SK-N-SH treated with all-trans-retinoic acid at 6 μM for 48 hours (cell line): ENCODE measurements at regions not wholly inside any gene's neighbourhood (a gene's known extent, or its start where the extent isn't known, plus 50 kb on each side); places are given as distances from the start of the nearest gene placed in this dataset.

Experiments
- ARNTL ChIP-seq: fragments of 450-650 bp; formaldehyde crosslinking; IDR thresholded peaks from 2 replicates; pipeline ENCODE4 v1.5.0; 2020; ENCODE audit warnings: low read depth, mild to moderate bottlenecking, moderate library complexity, borderline replicate concordance
- ESRRG ChIP-seq: fragments of 250-450 bp; sonication (Bioruptor Pico); IDR thresholded peaks from 2 replicates; pipeline ENCODE4 v1.6.1; 2021; ENCODE audit warnings: mild to moderate bottlenecking
- GLIS3 ChIP-seq: fragments of 250-450 bp; sonication (Bioruptor Pico); IDR thresholded peaks from 2 replicates; pipeline ENCODE4 v1.5.0; 2020; ENCODE audit warnings: mild to moderate bottlenecking, moderate library complexity
- ISL1 ChIP-seq: fragments of 250-450 bp; sonication (Bioruptor Pico); IDR thresholded peaks from 2 replicates; pipeline ENCODE4 v2.1.2; 2022; ENCODE audit warnings: mild to moderate bottlenecking, moderate library complexity
- OSR1 ChIP-seq: fragments of 250-450 bp; sonication (Bioruptor Pico); IDR thresholded peaks from 2 replicates; pipeline ENCODE4 v1.8.0; 2022; ENCODE audit warnings: moderate library complexity, mild to moderate bottlenecking, inconsistent platforms
- PATZ1 ChIP-seq: fragments of 250-450 bp; sonication (Bioruptor Pico); IDR thresholded peaks from 2 replicates; pipeline ENCODE4 v1.8.0; 2020; ENCODE audit warnings: mild to moderate bottlenecking, moderate library complexity, borderline replicate concordance
- PPARA ChIP-seq: fragments of 250-450 bp; sonication (Bioruptor Pico); IDR thresholded peaks from 2 replicates; pipeline ENCODE4 v1.5.0; 2020; ENCODE audit warnings: mild to moderate bottlenecking, borderline replicate concordance
- RARB ChIP-seq: fragments of 250-450 bp; sonication (Bioruptor Pico); IDR thresholded peaks from 2 replicates; pipeline ENCODE4 v1.8.0; 2021; ENCODE audit warnings: mild to moderate bottlenecking, moderate library complexity
- TOX ChIP-seq: fragments of 250-450 bp; sonication (Bioruptor Pico); IDR thresholded peaks from 2 replicates; pipeline ENCODE4 v1.8.0; 2021; ENCODE audit warnings: mild to moderate bottlenecking, moderate library complexity, borderline replicate concordance
- ZC3H10 ChIP-seq: fragments of 250-450 bp; sonication (Bioruptor Pico); IDR thresholded peaks from 2 replicates; pipeline ENCODE4 v1.5.1; 2021; ENCODE audit warnings: mild to moderate bottlenecking, moderate library complexity
- ZFP3 ChIP-seq: fragments of 250-450 bp; sonication (Bioruptor Pico); IDR thresholded peaks from 2 replicates; pipeline ENCODE4 v1.5.0; 2020; ENCODE audit warnings: mild to moderate bottlenecking, moderate library complexity
- ZFP30 ChIP-seq: fragments of 450-650 bp; formaldehyde crosslinking; IDR thresholded peaks from 2 replicates; pipeline ENCODE4 v1.5.0; 2022; ENCODE audit warnings: mild to moderate bottlenecking, moderate library complexity
- ZNF8 ChIP-seq: fragments of 450-650 bp; formaldehyde crosslinking; IDR thresholded peaks from 2 replicates; pipeline ENCODE4 v1.5.0; 2020; ENCODE audit warnings: mild to moderate bottlenecking, moderate library complexity
- TF ChIP-seq, protein P1 (sequence below): fragments of 250-450 bp; sonication (Bioruptor Pico); IDR thresholded peaks from 2 replicates; pipeline ENCODE4 v1.5.0; 2020; ENCODE audit warnings: mild to moderate bottlenecking, moderate library complexity

DNA sequence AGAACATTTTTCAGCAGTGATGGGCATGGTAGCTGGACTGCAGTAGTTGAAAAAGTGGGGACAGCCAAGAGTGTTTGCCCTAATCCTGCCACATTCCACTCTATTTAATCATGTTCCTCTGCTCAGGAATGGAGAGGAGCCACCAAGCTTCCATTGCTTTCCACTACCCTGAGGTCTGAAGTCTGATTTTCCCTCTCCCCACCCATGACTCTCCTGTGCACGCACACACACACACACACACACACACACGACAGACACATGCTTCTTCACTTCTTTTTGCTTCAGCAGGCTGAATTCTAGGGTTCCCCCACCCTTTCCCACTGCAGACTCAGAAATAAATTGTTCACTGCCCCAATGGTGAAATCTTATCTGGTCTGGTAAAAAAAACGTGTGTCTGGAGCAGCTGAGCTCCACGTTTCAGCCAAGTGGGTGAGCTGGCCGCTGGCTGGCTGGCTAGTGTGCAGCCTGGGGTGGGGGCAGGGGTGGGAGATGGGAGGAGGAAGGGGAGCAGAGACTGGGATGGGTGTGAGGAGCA is 142.7 kb upstream of the NALF2 start:
- TF ChIP-seq ISL1 (CRISPR knock-in tag) (no peak), GLIS3 (CRISPR knock-in tag) (no peak), ZNF8 (no peak), ZFP30 (CRISPR knock-in tag) (no peak), TOX (CRISPR knock-in tag) (no peak), PATZ1 (no peak), PPARA (CRISPR knock-in tag) (no peak), ESRRG (no peak), RARB (no peak), ZFP3 (CRISPR knock-in tag) (no peak), ARNTL (no peak), OSR1 (CRISPR knock-in tag) (no peak), ZC3H10 (no peak)
- TF ChIP-seq, protein P1, sequence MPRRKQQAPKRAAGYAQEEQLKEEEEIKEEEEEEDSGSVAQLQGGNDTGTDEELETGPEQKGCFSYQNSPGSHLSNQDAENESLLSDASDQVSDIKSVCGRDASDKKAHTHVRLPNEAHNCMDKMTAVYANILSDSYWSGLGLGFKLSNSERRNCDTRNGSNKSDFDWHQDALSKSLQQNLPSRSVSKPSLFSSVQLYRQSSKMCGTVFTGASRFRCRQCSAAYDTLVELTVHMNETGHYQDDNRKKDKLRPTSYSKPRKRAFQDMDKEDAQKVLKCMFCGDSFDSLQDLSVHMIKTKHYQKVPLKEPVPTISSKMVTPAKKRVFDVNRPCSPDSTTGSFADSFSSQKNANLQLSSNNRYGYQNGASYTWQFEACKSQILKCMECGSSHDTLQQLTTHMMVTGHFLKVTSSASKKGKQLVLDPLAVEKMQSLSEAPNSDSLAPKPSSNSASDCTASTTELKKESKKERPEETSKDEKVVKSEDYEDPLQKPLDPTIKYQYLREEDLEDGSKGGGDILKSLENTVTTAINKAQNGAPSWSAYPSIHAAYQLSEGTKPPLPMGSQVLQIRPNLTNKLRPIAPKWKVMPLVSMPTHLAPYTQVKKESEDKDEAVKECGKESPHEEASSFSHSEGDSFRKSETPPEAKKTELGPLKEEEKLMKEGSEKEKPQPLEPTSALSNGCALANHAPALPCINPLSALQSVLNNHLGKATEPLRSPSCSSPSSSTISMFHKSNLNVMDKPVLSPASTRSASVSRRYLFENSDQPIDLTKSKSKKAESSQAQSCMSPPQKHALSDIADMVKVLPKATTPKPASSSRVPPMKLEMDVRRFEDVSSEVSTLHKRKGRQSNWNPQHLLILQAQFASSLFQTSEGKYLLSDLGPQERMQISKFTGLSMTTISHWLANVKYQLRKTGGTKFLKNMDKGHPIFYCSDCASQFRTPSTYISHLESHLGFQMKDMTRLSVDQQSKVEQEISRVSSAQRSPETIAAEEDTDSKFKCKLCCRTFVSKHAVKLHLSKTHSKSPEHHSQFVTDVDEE (CRISPR knock-in tag), result no peak
